ENCODE measurements at regions not wholly inside any gene's neighbourhood (a gene's known extent, or its start where the extent isn't known, plus 50 kb on each side); places are given as distances from the start of the nearest gene placed in this dataset.

GRCh38 chr1:2962061-2962460 lies 59.2 kb upstream of the ACTRT2 start:
- no peak for ATAC-seq
- TF ChIP-seq ZFP30 (CRISPR knock-in tag; IDR thresholded peaks at IDR 0.05) (no peak), CSDC2 (CRISPR knock-in tag; IDR thresholded peaks at IDR 0.05) (no peak), ISL1 (CRISPR knock-in tag; IDR thresholded peaks at IDR 0.05) (no peak), PPARA (CRISPR knock-in tag; IDR thresholded peaks at IDR 0.05; ENCODE audit: borderline replicate concordance) (no peak), CREB5 (CRISPR knock-in tag; IDR thresholded peaks at IDR 0.05; ENCODE audit: low read depth) (no peak), BACH2 (CRISPR knock-in tag; IDR thresholded peaks at IDR 0.05; ENCODE audit: borderline replicate concordance) (no peak), ZNF70 (CRISPR knock-in tag; IDR thresholded peaks at IDR 0.05) (no peak), RARB (CRISPR knock-in tag; IDR thresholded peaks at IDR 0.05) (no peak), CSRNP3 (CRISPR knock-in tag; IDR thresholded peaks at IDR 0.05) (no peak), SNAI2 (CRISPR knock-in tag; IDR thresholded peaks at IDR 0.05) (no peak), ZC3H10 (CRISPR knock-in tag; IDR thresholded peaks at IDR 0.05) (no peak), ZNF565 (CRISPR knock-in tag; conservative IDR thresholded peaks at IDR 0.05; ENCODE audit: low read depth) (no peak)

- no peak for TF ChIP-seq ZFP30 (CRISPR knock-in tag; IDR thresholded peaks at IDR 0.05)
- no peak for TF ChIP-seq SNAI2 (CRISPR knock-in tag; IDR thresholded peaks at IDR 0.05)
- TF ChIP-seq ESRRG (CRISPR knock-in tag; IDR thresholded peaks at IDR 0.05) = no peak
- no peak for TF ChIP-seq POU6F1 (CRISPR knock-in tag; IDR thresholded peaks at IDR 0.05; ENCODE audit: borderline replicate concordance, low read depth)
- TF ChIP-seq PATZ1 (CRISPR knock-in tag; IDR thresholded peaks at IDR 0.05; ENCODE audit: borderline replicate concordance) = no peak
- TF ChIP-seq TOX (CRISPR knock-in tag; IDR thresholded peaks at IDR 0.05; ENCODE audit: borderline replicate concordance) = no peak
- TF ChIP-seq TSHZ2 (CRISPR knock-in tag; IDR thresholded peaks at IDR 0.05) = no peak
- TF ChIP-seq ZFP3 (CRISPR knock-in tag; IDR thresholded peaks at IDR 0.05) = no peak
- no peak for ATAC-seq
Measured at GRCh38 chr1:2962541-2962940, 58.7 kb upstream of the ACTRT2 start.

GRCh38 chr1:2962946-2963345 lies 58.3 kb upstream of the ACTRT2 start:
- TF ChIP-seq PPARA (CRISPR knock-in tag; IDR thresholded peaks at IDR 0.05; ENCODE audit: borderline replicate concordance) (no peak), SNAI2 (CRISPR knock-in tag; IDR thresholded peaks at IDR 0.05) (no peak), TCF4 (CRISPR knock-in tag; IDR thresholded peaks at IDR 0.05; ENCODE audit: borderline replicate concordance) (no peak), CREB5 (CRISPR knock-in tag; IDR thresholded peaks at IDR 0.05; ENCODE audit: low read depth) (no peak), BACH2 (CRISPR knock-in tag; IDR thresholded peaks at IDR 0.05; ENCODE audit: borderline replicate concordance) (no peak), ZC3H10 (CRISPR knock-in tag; IDR thresholded peaks at IDR 0.05) (no peak), RARB (CRISPR knock-in tag; IDR thresholded peaks at IDR 0.05) (no peak), TOX (CRISPR knock-in tag; IDR thresholded peaks at IDR 0.05; ENCODE audit: borderline replicate concordance) (no peak), ZNF8 (CRISPR knock-in tag; IDR thresholded peaks at IDR 0.05) (no peak), ZFP30 (CRISPR knock-in tag; IDR thresholded peaks at IDR 0.05) (no peak), ESRRG (CRISPR knock-in tag; IDR thresholded peaks at IDR 0.05) (no peak), GLIS3 (CRISPR knock-in tag; IDR thresholded peaks at IDR 0.05) (no peak), ZFP3 (CRISPR knock-in tag; IDR thresholded peaks at IDR 0.05) (no peak)
- no peak for ATAC-seq

Measured in SK-N-SH treated with all-trans-retinoic acid at 6 μM for 48 hours (cell line).